ENCODE measurements at regions not wholly inside any gene's neighbourhood (a gene's known extent, or its start where the extent isn't known, plus 50 kb on each side); places are given as distances from the start of the nearest gene placed in this dataset.
"Not testable (repeated sequence)": the region's sequence is repeated elsewhere in the genome, so short reads cannot be mapped to it uniquely, and the experiment has no call there.

DNA sequence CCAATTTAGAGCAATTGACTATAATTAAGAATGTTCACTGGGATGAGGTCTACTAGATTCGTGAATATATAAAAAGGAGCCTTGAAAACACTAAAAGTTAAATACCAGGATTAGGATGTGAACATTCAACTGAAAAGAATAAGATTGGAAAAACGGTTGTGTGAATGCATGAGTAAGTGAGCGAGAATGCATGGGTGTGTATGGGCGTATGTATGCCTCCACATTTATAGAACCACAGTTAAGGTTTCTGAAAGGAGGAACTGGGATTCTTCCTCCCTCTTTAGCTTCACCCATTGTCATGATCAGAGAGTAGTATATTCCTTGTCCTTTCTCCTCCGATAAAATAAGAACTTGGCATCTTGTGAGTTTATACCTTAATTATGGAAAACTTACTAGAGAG is 151.1 kb upstream of the UBE2E3 start:
- no peak for DNase-seq

GRCh38 chr2:180828756-180829155 is 151.6 kb upstream of the UBE2E3 start:
- no peak for DNase-seq

DNA sequence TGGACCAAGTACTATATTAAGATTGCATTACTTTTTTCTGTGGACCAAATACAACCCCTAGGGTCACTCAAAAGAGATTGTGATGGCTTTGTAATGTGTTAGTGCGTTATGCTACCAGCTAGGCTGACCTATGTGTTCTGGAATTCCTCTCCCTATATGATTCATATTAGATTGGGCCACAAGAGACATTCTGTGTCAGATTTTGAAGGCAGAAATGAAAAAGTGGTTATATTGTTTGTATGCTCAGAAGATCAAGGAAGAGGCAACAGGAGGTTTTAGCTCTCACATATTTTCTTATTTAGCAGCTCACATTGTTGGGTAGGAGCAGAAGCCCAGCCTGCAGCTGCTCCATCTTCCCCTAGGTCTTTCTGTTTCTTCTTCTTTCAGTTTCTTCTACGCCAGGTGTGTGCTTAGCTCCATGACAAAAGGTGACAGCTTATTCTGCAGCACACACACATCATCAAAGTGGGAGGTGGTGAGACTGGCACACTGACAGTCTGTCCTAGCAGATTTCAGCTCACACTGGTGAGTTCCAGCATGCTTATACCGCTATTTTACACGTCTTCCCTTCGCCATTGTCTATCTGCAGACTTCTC is 156.8 kb upstream of the UBE2E3 start:
- DNase-seq, result no peak

DNA sequence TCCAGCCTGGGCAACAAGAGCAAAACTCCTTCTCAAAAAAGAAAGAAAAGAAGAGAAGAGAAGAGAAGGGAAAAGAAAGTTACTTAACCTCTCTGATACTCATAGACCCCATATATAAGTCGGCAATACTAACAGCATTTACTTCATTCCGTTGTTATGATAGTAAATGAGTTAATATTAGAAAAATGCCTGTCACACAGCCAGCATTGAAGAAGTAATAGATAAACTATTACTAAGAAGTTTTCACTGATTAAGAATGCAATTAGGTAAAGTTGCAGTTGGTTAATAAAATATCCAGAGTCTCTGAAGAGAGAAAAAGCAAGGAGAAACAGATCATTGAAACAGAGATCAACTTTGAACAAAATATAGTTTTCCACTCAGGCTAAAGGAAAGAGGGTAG is 161.3 kb upstream of the UBE2E3 start:
- no peak for DNase-seq

- not testable (repeated sequence) for DNase-seq
Measured at GRCh38 chr2:180818700-180819099, 161.7 kb upstream of the UBE2E3 start.

DNA sequence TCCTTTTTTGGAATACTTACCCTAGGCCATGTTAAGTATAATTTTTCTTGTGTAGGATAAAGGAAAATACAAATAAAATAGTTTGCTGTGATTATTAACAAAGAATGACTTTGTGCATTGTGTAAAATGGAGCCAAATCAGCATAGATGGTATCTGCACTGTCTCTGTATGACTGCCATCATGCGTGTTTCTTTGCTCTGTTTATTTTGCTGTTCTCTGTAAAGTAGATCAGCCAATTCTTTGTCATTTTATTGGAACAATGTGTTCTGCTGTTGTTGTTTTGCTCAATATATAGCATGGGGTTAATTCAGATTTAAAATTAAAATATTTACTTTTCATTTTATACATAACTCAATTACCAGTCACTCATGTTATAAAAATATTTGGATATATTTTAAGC is 181.3 kb upstream of the UBE2E3 start:
- DNase-seq, result no peak

DNA sequence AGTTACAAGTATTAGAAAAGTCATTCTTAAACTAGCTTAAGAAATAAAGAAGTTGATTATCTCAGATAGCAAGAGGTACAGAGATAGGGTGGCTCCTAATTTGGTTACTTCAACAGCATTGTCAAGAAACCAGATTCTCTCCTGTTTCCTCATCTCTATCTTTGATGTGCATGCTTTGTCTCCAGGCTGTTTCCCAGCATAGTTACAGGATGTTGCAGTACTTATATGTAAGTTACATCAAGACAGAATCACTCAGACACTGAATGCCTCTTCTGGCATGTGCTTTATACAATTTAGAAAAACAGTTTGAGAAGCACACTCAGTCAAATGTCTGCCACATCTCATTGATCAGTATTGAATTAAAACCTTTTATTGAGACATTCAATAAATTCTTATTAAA is 189.5 kb upstream of the UBE2E3 start:
- DNase-seq, result no peak

- no peak for DNase-seq
Measured at GRCh38 chr2:180787330-180787729, 193.1 kb upstream of the UBE2E3 start.

- DNase-seq, result no peak
Measured at GRCh38 chr2:180781276-180781675, 199.1 kb upstream of the UBE2E3 start.

GRCh38 chr2:180778291-180778690 is 202.1 kb upstream of the UBE2E3 start:
- no peak for DNase-seq

GRCh38 chr2:180776921-180777320 is 203.5 kb upstream of the UBE2E3 start:
- peak; percentile 87 for DNase-seq

DNA sequence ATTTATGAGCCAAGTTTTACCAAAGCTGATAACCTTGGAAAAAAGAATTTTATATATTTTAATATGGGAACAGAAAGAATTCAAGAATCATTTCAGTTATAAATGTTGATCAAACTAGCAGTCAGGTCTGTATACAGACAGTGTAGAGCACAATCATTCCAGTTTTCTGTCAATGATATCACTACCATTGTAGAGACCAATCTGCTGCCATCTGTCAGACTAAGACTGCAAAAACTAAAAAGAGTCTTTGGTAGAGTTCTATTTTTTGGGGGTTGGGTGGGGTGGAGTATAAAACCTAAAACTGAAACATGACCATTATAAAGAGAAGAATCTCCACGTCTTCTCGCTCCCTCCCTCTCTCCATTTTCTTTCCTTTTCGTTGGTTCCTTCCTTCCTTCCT is 204.7 kb upstream of the UBE2E3 start:
- DNase-seq, result no peak

GRCh38 chr2:180765316-180765715 is 215.1 kb upstream of the UBE2E3 start:
- DNase-seq, result not testable (repeated sequence)

DNA sequence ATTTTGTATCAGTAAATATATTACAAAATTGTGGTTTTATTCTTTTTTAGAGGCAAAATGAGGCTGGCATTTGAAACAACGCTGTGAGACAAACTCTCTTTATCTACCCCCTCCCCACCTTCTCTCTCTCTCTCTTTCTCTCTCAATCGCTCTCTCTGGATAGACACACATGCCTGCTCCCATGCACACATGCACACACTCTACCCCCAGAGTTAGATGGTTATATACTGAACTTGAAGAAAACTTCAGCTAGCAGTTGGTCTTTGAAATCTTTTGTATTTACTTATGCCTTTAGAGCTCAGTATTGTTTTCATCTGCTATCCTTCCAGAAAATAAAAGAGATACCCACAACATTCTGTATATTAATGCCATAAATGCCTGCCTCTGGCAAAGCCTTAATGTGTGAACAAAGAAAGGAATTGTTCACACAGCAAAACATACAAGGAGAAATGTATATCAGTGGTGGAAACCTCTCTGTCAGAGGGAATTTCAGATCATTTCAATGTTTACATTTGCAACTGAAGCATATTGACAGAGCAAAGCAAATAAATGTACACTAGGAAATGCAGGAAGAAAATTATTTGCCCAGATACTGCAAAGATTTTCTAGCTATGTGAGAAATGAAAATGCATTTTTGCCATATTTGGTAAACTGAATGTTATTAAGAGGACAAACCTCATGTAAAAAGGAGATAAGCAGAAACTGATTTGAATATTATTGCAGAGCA is 217.0 kb upstream of the UBE2E3 start:
- peak; percentile 78 for DNase-seq

GRCh38 chr2:180761224-180761623 is 219.2 kb upstream of the UBE2E3 start:
- no peak for DNase-seq

- no peak for DNase-seq
Measured at GRCh38 chr2:180759631-180760030, 220.8 kb upstream of the UBE2E3 start.

DNA sequence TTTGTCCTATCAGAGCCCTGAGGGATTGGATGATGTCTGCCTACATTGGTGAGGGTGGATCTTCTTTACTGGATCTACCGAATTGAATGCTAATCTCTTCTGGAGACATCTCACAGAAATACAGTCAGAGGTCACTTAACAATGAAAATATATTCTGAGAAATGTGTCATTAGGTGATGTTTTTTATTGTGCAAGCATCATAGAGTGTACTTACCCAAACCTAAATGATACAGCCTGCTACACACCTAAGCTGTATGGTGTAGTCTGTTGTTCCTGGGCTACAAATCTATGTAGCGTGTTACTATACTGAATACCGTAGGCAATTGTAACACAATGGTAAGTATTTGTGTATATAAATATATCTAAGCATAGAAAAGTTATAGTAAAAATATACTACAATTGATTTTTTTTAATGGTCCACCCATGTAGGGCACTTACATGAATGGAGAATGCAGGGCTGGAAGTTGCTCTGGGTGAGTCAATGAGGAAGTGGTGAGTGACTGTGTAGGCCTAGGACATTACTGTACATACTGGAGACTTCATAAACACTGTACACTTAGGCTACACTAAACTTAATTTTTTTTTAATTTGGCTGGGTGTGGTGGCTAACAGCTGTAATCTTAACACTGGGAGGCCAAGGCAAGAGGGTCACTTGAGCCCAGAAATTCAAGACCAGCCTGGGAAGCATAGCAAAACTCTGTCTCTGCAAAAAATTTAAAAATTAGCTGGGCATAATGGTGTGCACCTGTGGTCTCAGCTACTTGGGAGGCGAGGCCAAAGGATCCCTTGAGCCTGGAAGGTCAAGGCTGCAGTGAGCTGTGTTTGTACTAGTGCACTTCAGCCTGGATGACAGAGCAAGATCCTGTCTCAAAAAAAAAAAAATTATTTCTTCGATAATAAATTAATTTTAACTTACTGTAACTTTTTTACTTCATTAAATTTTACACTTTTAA is 226.3 kb upstream of the UBE2E3 start:
- DNase-seq, result no peak

DNA sequence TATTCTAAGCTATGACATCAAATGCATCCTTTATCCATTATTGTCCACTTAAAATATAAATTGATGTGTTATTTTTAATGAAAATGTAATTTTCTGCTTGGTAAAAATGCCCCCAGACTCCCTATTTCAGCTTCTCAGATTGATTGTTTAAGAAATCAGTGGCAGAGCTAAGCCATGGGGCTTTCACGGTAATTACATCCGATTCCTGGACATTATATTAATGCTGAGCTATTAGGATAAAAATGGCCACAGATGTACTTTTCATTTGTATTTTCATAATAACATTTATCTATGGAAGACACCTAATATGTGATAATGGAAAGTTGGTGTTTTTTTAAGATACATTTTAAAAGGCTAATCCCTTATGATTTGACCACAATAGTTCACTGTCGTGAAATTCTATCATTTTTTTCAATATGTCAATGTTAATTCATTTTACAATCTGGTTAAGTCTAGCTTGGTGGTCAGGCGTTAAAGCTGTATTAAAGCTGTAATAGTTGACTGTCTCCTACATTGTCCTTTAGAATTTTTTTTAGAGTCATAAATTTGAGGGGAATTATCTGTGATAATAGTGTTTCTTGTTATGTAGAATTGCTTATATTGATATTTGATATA is 229.0 kb upstream of the UBE2E3 start:
- DNase-seq, result no peak

DNA sequence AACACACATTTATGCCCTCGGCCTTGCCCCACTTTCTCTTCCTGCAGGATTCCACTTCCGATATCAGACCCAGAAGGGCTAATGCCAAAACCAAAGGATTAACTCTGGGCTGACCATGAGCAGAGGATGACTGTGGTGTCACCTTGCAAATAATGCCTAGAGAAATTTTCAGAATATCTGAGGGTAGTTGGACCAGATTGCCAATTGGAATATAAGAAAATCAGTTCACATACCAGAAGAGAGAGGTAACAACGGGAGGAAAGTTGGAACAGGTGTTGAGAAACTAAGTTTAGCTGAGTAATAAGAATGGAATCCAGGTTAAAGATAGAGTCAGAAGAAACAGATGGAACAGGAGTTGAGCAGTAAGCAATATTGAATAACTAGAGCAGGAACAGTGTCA is 232.7 kb upstream of the UBE2E3 start:
- no peak for DNase-seq

DNA sequence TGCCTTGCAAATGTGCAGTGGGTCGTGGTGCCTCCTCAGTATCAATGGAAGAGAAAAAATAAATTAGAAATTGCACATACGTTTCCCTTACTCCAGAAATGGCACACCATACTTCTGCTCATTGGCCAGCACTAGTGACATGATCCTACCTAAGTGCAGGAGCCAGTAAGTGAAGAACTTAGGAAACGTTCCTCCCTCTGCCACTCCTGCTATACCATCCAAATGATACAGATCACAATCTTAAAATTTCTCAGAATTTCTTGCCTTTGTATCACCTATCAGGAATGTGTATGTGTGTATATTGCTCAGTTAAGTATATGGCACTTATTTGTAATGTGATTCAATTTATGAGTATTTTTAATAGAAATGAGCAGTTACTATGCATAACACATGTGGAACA is 237.0 kb upstream of the UBE2E3 start:
- no peak for DNase-seq

DNA sequence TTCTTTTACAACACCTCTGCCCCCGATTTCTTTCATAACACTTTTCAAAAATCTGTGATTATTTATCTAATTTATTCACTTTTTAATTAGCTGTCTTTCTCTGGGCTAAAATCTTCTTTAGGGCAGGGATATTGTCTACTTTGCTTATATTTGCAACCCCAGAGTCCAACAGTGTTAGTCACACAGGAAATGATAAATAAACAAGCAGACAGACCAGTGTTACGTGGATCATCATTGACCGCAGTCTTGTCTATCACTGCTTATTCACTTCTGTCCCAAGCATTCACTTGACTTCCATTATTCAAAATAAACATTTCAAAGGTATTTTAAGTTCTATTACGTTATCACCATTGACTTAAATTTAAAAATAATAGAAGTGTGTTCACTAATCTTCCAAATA is 237.6 kb upstream of the UBE2E3 start:
- no peak for DNase-seq

DNA sequence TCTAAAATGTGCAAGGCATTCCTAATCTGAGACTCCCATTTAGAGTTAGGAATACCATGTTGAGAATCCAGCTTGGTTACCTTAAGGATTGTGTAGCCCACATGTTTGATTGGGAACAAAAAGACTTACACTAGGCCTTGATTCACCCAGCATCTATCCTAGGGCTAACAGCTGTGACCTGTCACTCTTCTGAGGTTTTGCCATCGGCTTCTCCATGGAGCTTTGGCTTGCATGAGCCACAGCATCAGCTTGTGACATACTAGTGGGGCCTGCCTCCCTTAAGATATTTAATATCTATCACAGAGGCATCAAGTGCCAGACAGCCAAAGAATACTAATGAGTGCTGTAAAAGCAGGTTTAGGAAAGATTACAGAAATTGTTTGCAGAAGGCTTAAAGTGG is 241.3 kb upstream of the UBE2E3 start:
- DNase-seq, result no peak

GRCh38 chr2:180735799-180736198 is 244.6 kb upstream of the UBE2E3 start:
- no peak for DNase-seq

Measured in NCI-H526 treated with DMSO at 0.1 percent for 48 hours (cell line).